ENCODE measurements at regions not wholly inside any gene's neighbourhood (a gene's known extent, or its start where the extent isn't known, plus 50 kb on each side); places are given as distances from the start of the nearest gene placed in this dataset.

- DNase-seq, result peak; percentile 18
Measured at GRCh38 chr11:127345819-127346459, 345.4 kb upstream of the KIRREL3 start.

- DNase-seq, result no peak
Measured at GRCh38 chr11:127340438-127340837, 339.9 kb upstream of the KIRREL3 start.

GRCh38 chr11:127339376-127339775, 338.8 kb upstream of the KIRREL3 start:
- DNase-seq, result no peak

GRCh38 chr11:127338380-127339259, 338.1 kb upstream of the KIRREL3 start:
- peak; percentile 17 for DNase-seq

GRCh38 chr11:127334466-127334865, 333.9 kb upstream of the KIRREL3 start:
- no peak for DNase-seq

GRCh38 chr11:127332896-127333295, 332.3 kb upstream of the KIRREL3 start:
- DNase-seq, result no peak

GRCh38 chr11:127330044-127330443, 329.5 kb upstream of the KIRREL3 start:
- DNase-seq, result no peak

- DNase-seq, result no peak
Measured at GRCh38 chr11:127308291-127308690, 307.7 kb upstream of the KIRREL3 start.

- no peak for DNase-seq
Measured at GRCh38 chr11:127307700-127308099, 307.1 kb upstream of the KIRREL3 start.

- DNase-seq, result no peak
Measured at GRCh38 chr11:127304634-127305033, 304.1 kb upstream of the KIRREL3 start.

GRCh38 chr11:127288926-127289325, 288.4 kb upstream of the KIRREL3 start:
- DNase-seq, result no peak

- DNase-seq, result no peak
Measured at GRCh38 chr11:127281534-127281933, 281.0 kb upstream of the KIRREL3 start.

GRCh38 chr11:127275774-127276173, 275.2 kb upstream of the KIRREL3 start:
- no peak for DNase-seq

- no peak for DNase-seq
Measured at GRCh38 chr11:127274328-127274676, 273.7 kb upstream of the KIRREL3 start.

GRCh38 chr11:127273593-127274327, 273.2 kb upstream of the KIRREL3 start:
- DNase-seq, result no peak

GRCh38 chr11:127270851-127271250, 270.3 kb upstream of the KIRREL3 start:
- no peak for DNase-seq

GRCh38 chr11:127269911-127270310, 269.3 kb upstream of the KIRREL3 start:
- no peak for DNase-seq

- no peak for DNase-seq
Measured at GRCh38 chr11:127268932-127269331, 268.4 kb upstream of the KIRREL3 start.

- DNase-seq, result no peak
Measured at GRCh38 chr11:127268521-127268920, 268.0 kb upstream of the KIRREL3 start.

GRCh38 chr11:127259102-127259501, 258.5 kb upstream of the KIRREL3 start:
- no peak for DNase-seq

- no peak for DNase-seq
Measured at GRCh38 chr11:127255209-127255608, 254.6 kb upstream of the KIRREL3 start.

GRCh38 chr11:127252321-127252720, 251.8 kb upstream of the KIRREL3 start:
- DNase-seq, result no peak

- DNase-seq, result no peak
Measured at GRCh38 chr11:127249576-127249975, 249.0 kb upstream of the KIRREL3 start.

GRCh38 chr11:127248476-127248875, 247.9 kb upstream of the KIRREL3 start:
- no peak for DNase-seq
